ENCODE measurements at regions not wholly inside any gene's neighbourhood (a gene's known extent, or its start where the extent isn't known, plus 50 kb on each side); places are given as distances from the start of the nearest gene placed in this dataset.
"Not testable (repeated sequence)": the region's sequence is repeated elsewhere in the genome, so short reads cannot be mapped to it uniquely, and the experiment has no call there.

GRCh38 chr18:22283855-22284254 is 114.5 kb downstream of the GATA6 start:
- not testable (repeated sequence) for DNase-seq

GRCh38 chr18:22283397-22283796 is 114.0 kb downstream of the GATA6 start:
- no peak for DNase-seq

GRCh38 chr18:22283116-22283395 is 113.7 kb downstream of the GATA6 start:
- no peak for DNase-seq

- DNase-seq, result peak in 2 of 4 experiments; percentile 50 to 65
Observed at GRCh38 chr18:22282311-22283115, 113.1 kb downstream of the GATA6 start.

GRCh38 chr18:22280453-22280750 is 111.0 kb downstream of the GATA6 start:
- DNase-seq, result no peak

- no peak for DNase-seq
Observed at GRCh38 chr18:22279741-22280452, 110.5 kb downstream of the GATA6 start.

GRCh38 chr18:22278798-22279197 is 109.4 kb downstream of the GATA6 start:
- DNase-seq, result no peak

GRCh38 chr18:22277758-22278157 is 108.4 kb downstream of the GATA6 start:
- DNase-seq, result no peak

- DNase-seq, result no peak
Observed at GRCh38 chr18:22276334-22276713, 106.9 kb downstream of the GATA6 start.

- no peak for DNase-seq
Observed at GRCh38 chr18:22275706-22276333, 106.4 kb downstream of the GATA6 start.

- DNase-seq, result no peak
Observed at GRCh38 chr18:22273101-22274039, 104.0 kb downstream of the GATA6 start.

GRCh38 chr18:22272242-22272641 is 102.9 kb downstream of the GATA6 start:
- no peak for DNase-seq

- no peak for DNase-seq
Observed at GRCh38 chr18:22271030-22271429, 101.6 kb downstream of the GATA6 start.

- no peak for DNase-seq
Observed at GRCh38 chr18:22268641-22269128, 99.3 kb downstream of the GATA6 start.

GRCh38 chr18:22267697-22268096 is 98.3 kb downstream of the GATA6 start:
- no peak for DNase-seq

- no peak for DNase-seq
Observed at GRCh38 chr18:22267225-22267624, 97.8 kb downstream of the GATA6 start.

GRCh38 chr18:22265838-22266237 is 96.4 kb downstream of the GATA6 start:
- no peak for DNase-seq

- DNase-seq, result no peak
Observed at GRCh38 chr18:22260208-22260820, 90.9 kb downstream of the GATA6 start.

- DNase-seq, result no peak
Observed at GRCh38 chr18:22257022-22257543, 87.7 kb downstream of the GATA6 start.

GRCh38 chr18:22254088-22254487 is 84.7 kb downstream of the GATA6 start:
- DNase-seq, result no peak

- DNase-seq, result peak in 2 of 4 experiments; percentile 10 to 23
Observed at GRCh38 chr18:22253676-22254075, 84.3 kb downstream of the GATA6 start.

GRCh38 chr18:22253156-22253555 is 83.8 kb downstream of the GATA6 start:
- DNase-seq, result no peak

Data from suppressor macrophage (primary cell).